IMR-90 (cell line): ENCODE measurements at regions not wholly inside any gene's neighbourhood (a gene's known extent, or its start where the extent isn't known, plus 50 kb on each side); places are given as distances from the start of the nearest gene placed in this dataset.

Experiments used
- ATAC-seq: fragments of 200-7000 bp; cut with Tn5 transposase; 2 replicates; pipeline ENCODE4 v1.9.1; 2020; ENCODE audit warnings: low read depth, mild to moderate bottlenecking, moderate library complexity
- BruUV-seq: library from RNA; stranded (reverse); fragments of 400-500 nt; replicated peaks from 2 replicates; lab custom pipeline; 2021; lab: Mats Ljungman, UMichigan
- CTCF ChIA-PET: fragments of 300-600 bp; formaldehyde crosslinking; extraction: SDS; loops from one replicate; lab custom pipeline; 2021; ENCODE audit warnings: antibody characterized with exemption; lab: Yijun Ruan, JAX
- POLR2A ChIA-PET: fragments of 300-600 bp; sonication (Branson Sonifier 250); formaldehyde crosslinking; loops from one replicate; lab custom pipeline; 2022; ENCODE audit warnings: antibody characterized with exemption; ENCODE audit not compliant: unreplicated experiment; lab: Charles Lee
- DNase-seq: peaks from one replicate; pipeline ENCODE4 v3.0.0; 2013
- H2AFZ ChIP-seq: replicated peaks from 2 replicates; pipeline ENCODE3; 2013; ENCODE audit warnings: low read length, mild to moderate bottlenecking; ENCODE audit not compliant: poor library complexity
- H2AK5ac ChIP-seq: 2 replicates; pipeline ENCODE4 v1.6.1; 2013; ENCODE audit warnings: low read depth, low read length, inconsistent platforms
- H2AK9ac ChIP-seq: replicated peaks from 2 replicates; pipeline ENCODE3; 2013; ENCODE audit warnings: mild to moderate bottlenecking, low read depth, low read length, moderate library complexity; ENCODE audit not compliant: poor library complexity
- H2BK120ac ChIP-seq: 2 replicates; pipeline ENCODE4 v1.6.1; 2013; ENCODE audit warnings: low read depth, low read length, inconsistent platforms
- H2BK15ac ChIP-seq: 3 replicates; pipeline ENCODE4 v1.6.1; 2013; ENCODE audit warnings: low read depth, low read length, inconsistent platforms
- H2BK20ac ChIP-seq: 2 replicates; pipeline ENCODE4 v1.6.1; 2013; ENCODE audit warnings: low read depth, mild to moderate bottlenecking, inconsistent platforms, low read length, moderate library complexity
- H2BK5ac ChIP-seq: 2 replicates; pipeline ENCODE4 v1.6.1; 2013; ENCODE audit warnings: mild to moderate bottlenecking, low read depth, low read length, inconsistent platforms; ENCODE audit not compliant: poor library complexity, severe bottlenecking
- H3K14ac ChIP-seq: replicated peaks from 2 replicates; pipeline ENCODE4 v1.6.1; 2013; ENCODE audit warnings: low read depth, low read length, inconsistent platforms
- H3K18ac ChIP-seq: 2 replicates; pipeline ENCODE4 v1.6.1; 2013; ENCODE audit warnings: low read depth, low read length, control low read depth
- H3K23ac ChIP-seq: 2 replicates; pipeline ENCODE4 v1.6.1; 2013; ENCODE audit warnings: low read depth, low read length, inconsistent platforms
- H3K27ac ChIP-seq: 2 replicates; pipeline ENCODE4 v1.5.1; 2013; ENCODE audit warnings: mild to moderate bottlenecking, control low read depth, low read length; ENCODE audit not compliant: insufficient read depth
- H3K27me3 ChIP-seq: 2 replicates; pipeline ENCODE4 v1.6.1; 2013; ENCODE audit warnings: low read length; ENCODE audit not compliant: control insufficient read depth, insufficient read depth
- H3K36me3 ChIP-seq: 2 replicates; pipeline ENCODE4 v1.6.1; 2013; ENCODE audit warnings: low read length, mixed read lengths; ENCODE audit not compliant: control insufficient read depth, insufficient read depth
- H3K4ac ChIP-seq: 2 replicates; pipeline ENCODE4 v1.6.1; 2013; ENCODE audit warnings: low read depth, low read length, inconsistent platforms
- H3K4me1 ChIP-seq: 2 replicates; pipeline ENCODE4 v1.6.1; 2013; ENCODE audit warnings: low read length, mixed read lengths; ENCODE audit not compliant: control insufficient read depth, insufficient read depth
- H3K4me2 ChIP-seq: 2 replicates; pipeline ENCODE4 v1.6.1; 2013; ENCODE audit warnings: low read depth, mild to moderate bottlenecking, control low read depth, low read length, moderate library complexity
- H3K4me3 ChIP-seq: 2 replicates; pipeline ENCODE4 v1.5.1; 2013; ENCODE audit warnings: low read depth, mild to moderate bottlenecking, control low read depth, low read length, moderate library complexity; ENCODE audit not compliant: insufficient read depth
- H3K56ac ChIP-seq: 2 replicates; pipeline ENCODE4 v1.6.1; 2013; ENCODE audit warnings: low read length, inconsistent platforms; ENCODE audit not compliant: insufficient read depth; ENCODE audit errors: extremely low read depth
- H3K79me1 ChIP-seq, 2 experiments: 2 replicates each; pipeline ENCODE4 v1.6.1; 2013; ENCODE audit warnings: low read length in 2 of 2, inconsistent platforms in 1 of 2, low read depth in 1 of 2
- H3K9ac ChIP-seq: 2 replicates; pipeline ENCODE4 v1.6.1; 2013; ENCODE audit warnings: low read depth, low read length, control low read depth
- H3K9me1 ChIP-seq: 2 replicates; pipeline ENCODE4 v1.6.1; 2013; ENCODE audit warnings: low read length, inconsistent platforms; ENCODE audit not compliant: insufficient read depth
- H3K9me3 ChIP-seq: 2 replicates; pipeline ENCODE4 v1.6.1; 2013; ENCODE audit warnings: low read length; ENCODE audit not compliant: control insufficient read depth, insufficient read depth
- H4K20me1 ChIP-seq: 2 replicates; pipeline ENCODE4 v1.6.1; 2013; ENCODE audit warnings: low read length, inconsistent platforms; ENCODE audit not compliant: insufficient read depth
- H4K5ac ChIP-seq: 2 replicates; pipeline ENCODE4 v1.6.1; 2013; ENCODE audit warnings: mild to moderate bottlenecking, low read depth, low read length, control low read depth
- H4K8ac ChIP-seq, 2 experiments: 2 replicates each; pipeline ENCODE4 v1.6.1; 2013; ENCODE audit warnings: low read depth in 2 of 2, low read length in 2 of 2, control low read depth in 1 of 2, inconsistent platforms in 1 of 2
- H4K91ac ChIP-seq: 2 replicates; pipeline ENCODE4 v1.6.1; 2013; ENCODE audit warnings: low read depth, low read length, inconsistent platforms; ENCODE audit not compliant: insufficient read depth
- BHLHE40 ChIP-seq: fragments of 150-350 bp; IDR thresholded peaks from 2 replicates; pipeline ENCODE4 v1.6.1; 2016; ENCODE audit warnings: mild to moderate bottlenecking, low read depth, low read length
- CEBPB ChIP-seq: IDR thresholded peaks from 2 replicates; pipeline ENCODE4 v1.6.1; 2012; ENCODE audit warnings: low read depth, low read length, improper control_type of control experiment
- CHD1 ChIP-seq: IDR thresholded peaks from 2 replicates; pipeline ENCODE4 v1.6.1; 2012; ENCODE audit warnings: low read depth, low read length, improper control_type of control experiment
- CTCF ChIP-seq: conservative IDR thresholded peaks from 2 replicates; pipeline ENCODE4 v1.5.1; 2012; ENCODE audit warnings: mild to moderate bottlenecking, low read depth, low read length, improper control_type of control experiment
- FOS ChIP-seq: fragments of 150-350 bp; IDR thresholded peaks from 2 replicates; pipeline ENCODE4 v1.6.1; 2016; ENCODE audit warnings: low read depth, low read length
- MAFK ChIP-seq: IDR thresholded peaks from 2 replicates; pipeline ENCODE4 v1.6.1; 2012; ENCODE audit warnings: low read depth, low read length, improper control_type of control experiment
- MAZ ChIP-seq: IDR thresholded peaks from 2 replicates; pipeline ENCODE4 v1.6.1; 2012; ENCODE audit warnings: low read depth, mild to moderate bottlenecking, low read length, improper control_type of control experiment, moderate library complexity, borderline replicate concordance
- MXI1 ChIP-seq: IDR thresholded peaks from 2 replicates; pipeline ENCODE4 v1.6.1; 2012; ENCODE audit warnings: low read depth, mild to moderate bottlenecking, low read length, moderate library complexity, borderline replicate concordance
- NFE2L2 ChIP-seq: fragments of 150-350 bp; IDR thresholded peaks from 2 replicates; pipeline ENCODE4 v1.6.1; 2016; ENCODE audit warnings: low read depth, mild to moderate bottlenecking, low read length
- POLR2A ChIP-seq: IDR thresholded peaks from 2 replicates; pipeline ENCODE4 v1.6.1; 2012; ENCODE audit warnings: mild to moderate bottlenecking, low read depth, low read length
- RAD21 ChIP-seq: IDR thresholded peaks from 2 replicates; pipeline ENCODE4 v1.6.1; 2012; ENCODE audit warnings: low read length, improper control_type of control experiment
- RCOR1 ChIP-seq: IDR thresholded peaks from 2 replicates; pipeline ENCODE4 v1.6.1; 2012; ENCODE audit warnings: mild to moderate bottlenecking, low read length, improper control_type of control experiment; ENCODE audit not compliant: insufficient replicate concordance
- RFX5 ChIP-seq: IDR thresholded peaks from 2 replicates; pipeline ENCODE4 v1.8.0; 2012; ENCODE audit warnings: low read depth, mild to moderate bottlenecking, low read length, moderate library complexity
- SMC3 ChIP-seq: fragments of 150-350 bp; IDR thresholded peaks from 2 replicates; pipeline ENCODE4 v1.6.1; 2016; ENCODE audit warnings: low read depth, mild to moderate bottlenecking, antibody characterized with exemption, low read length, moderate library complexity
- USF2 ChIP-seq: fragments of 150-350 bp; IDR thresholded peaks from 2 replicates; pipeline ENCODE4 v1.6.1; 2017; ENCODE audit warnings: mild to moderate bottlenecking, antibody characterized with exemption, low read length, low read depth
- WGBS, 2 experiments: methylation state at CpG; one replicate each; pipeline versions ENCODE4 v1.1.5 to v1.1.7; 2013; ENCODE audit warnings: missing lambda C conversion rate in 2 of 2; ENCODE audit not compliant: insufficient read length in 1 of 2; ENCODE audit errors: extremely low coverage in 2 of 2; 5-methylcytosine and 5-hydroxymethylcytosine counted together
- dilution Hi-C: fragments of 300-500 bp; cut with HindIII; formaldehyde crosslinking; loops from one replicate; pipeline ENCODE4 v1.14.3; 2018; ENCODE audit warnings: low sequenced_read_pairs; ENCODE audit not compliant: unreplicated experiment
- in situ Hi-C: fragments of 300-500 bp; cut with MboI; formaldehyde crosslinking; loops from 3 replicates; pipeline ENCODE4 v1.14.3; 2019; ENCODE audit warnings: low sequenced_read_pairs, inconsistent platforms, mixed read lengths
- intact Hi-C: fragments of 100-400 bp; cut with micrococcal nuclease; formaldehyde crosslinking; loops from 2 replicates; pipeline ENCODE4 v1.10.0; 2022

- no peak overlapping the region for H2AFZ ChIP-seq
- H2BK5ac ChIP-seq, result no peak overlapping the region
- ChIA-PET CTCF (no interaction called here), POLR2A (no interaction called here)
- dilution Hi-C loops, result no loop called here
- H2BK15ac ChIP-seq, result no peak overlapping the region
- no peak overlapping the region for H3K23ac ChIP-seq
- no TSS peak for BruUV-seq
- H3K36me3 ChIP-seq, result no peaks in the 10 kb centered on the region
- H3K18ac ChIP-seq, result no peak overlapping the region
- no peaks in the 10 kb centered on the region for H3K4me1 ChIP-seq
- no peak for DNase-seq
- H3K79me1 ChIP-seq, result no peaks in the 10 kb centered on the region
- ATAC-seq, result no peak
- H3K9me3 ChIP-seq, result no peaks in the 10 kb centered on the region
- H3K9me1 ChIP-seq, result no peaks in the 10 kb centered on the region
- TF ChIP-seq FOS, result no peak
- no peak for TF ChIP-seq CHD1
- no peak for TF ChIP-seq BHLHE40
- TF ChIP-seq USF2, result no peak
- no peak for TF ChIP-seq MAZ
- no peak for TF ChIP-seq RAD21
- TF ChIP-seq NFE2L2, result no peak
- no peak for TF ChIP-seq MXI1
- TF ChIP-seq RFX5, result no peak
- no peak for TF ChIP-seq MAFK
- TF ChIP-seq SMC3, result no peak
- no peak for TF ChIP-seq POLR2A
- TF ChIP-seq RCOR1, result no peak
- TF ChIP-seq CEBPB, result no peak
- no peak for TF ChIP-seq CTCF
- no peak overlapping the region for H2AK5ac ChIP-seq
- no peak overlapping the region for H4K8ac ChIP-seq
- no peak overlapping the region for H3K9ac ChIP-seq
- H3K27ac ChIP-seq, result no peak overlapping the region
- H2AK9ac ChIP-seq, result peak overlapping the region; percentile 1
- no peak overlapping the region for H3K4ac ChIP-seq
- H3K4me3 ChIP-seq, result no peak overlapping the region
- intact Hi-C loops, result no loop called here
- no peak overlapping the region for H3K56ac ChIP-seq
- H3K27me3 ChIP-seq, result peaks cover 20% of the 10 kb centered on the region
- no peak overlapping the region for H4K91ac ChIP-seq
- in situ Hi-C loops, result no loop called here
- WGBS, 2 experiments, result 72% methylated on average over 14 of the region's 28 CpGs; no CpG with 5 or more reads in 1 of the 2 experiments
- no peak overlapping the region for H2BK120ac ChIP-seq
- no peaks in the 10 kb centered on the region for H4K20me1 ChIP-seq
- H4K5ac ChIP-seq, result no peak overlapping the region
- no peak overlapping the region for H3K14ac ChIP-seq
- no peak overlapping the region for H2BK20ac ChIP-seq
- no peak overlapping the region for H3K4me2 ChIP-seq
Observed at GRCh38 chr17:77724876-77725615, 233.5 kb upstream of the TNRC6C start.
